Stimulated activated CD8-positive, alpha-beta memory T cell treated with anti-CD3 and anti-CD28 coated beads, Interleukin-7, amount 100 ng/mL, for 4 hours (primary cell): ENCODE measurements at regions not wholly inside any gene's neighbourhood (a gene's known extent, or its start where the extent isn't known, plus 50 kb on each side); places are given as distances from the start of the nearest gene placed in this dataset.

Experiments used
- DNase-seq, 2 donors: peaks; one replicate each; pipeline ENCODE4 v3.0.0-alpha.2; 2020; ENCODE audit warnings: low read depth in 2 of 2

GRCh38 chr5:155914766-155915165, 412.2 kb upstream of the SGCD start:
- no peak for DNase-seq

GRCh38 chr5:155915601-155916000, 411.4 kb upstream of the SGCD start:
- DNase-seq, result no peak

- no peak for DNase-seq
Measured at GRCh38 chr5:155919126-155919525, 407.8 kb upstream of the SGCD start.

- no peak for DNase-seq
Measured at GRCh38 chr5:155919725-155920124, 407.2 kb upstream of the SGCD start.

- DNase-seq, result no peak
Measured at GRCh38 chr5:155921621-155922020, 405.3 kb upstream of the SGCD start.

GRCh38 chr5:155923784-155924183, 403.2 kb upstream of the SGCD start:
- no peak for DNase-seq

GRCh38 chr5:155926031-155926430, 400.9 kb upstream of the SGCD start:
- no peak for DNase-seq

GRCh38 chr5:155926766-155927165, 400.2 kb upstream of the SGCD start:
- no peak for DNase-seq

- DNase-seq, result no peak
Measured at GRCh38 chr5:155929112-155929511, 397.9 kb upstream of the SGCD start.

GRCh38 chr5:155934964-155935363, 392.0 kb upstream of the SGCD start:
- DNase-seq, result no peak

- no peak for DNase-seq
Measured at GRCh38 chr5:155935723-155936122, 391.2 kb upstream of the SGCD start.

- DNase-seq, result no peak
Measured at GRCh38 chr5:155936520-155937406, 390.2 kb upstream of the SGCD start.

GRCh38 chr5:155938051-155938450, 388.9 kb upstream of the SGCD start:
- no peak for DNase-seq

- no peak for DNase-seq
Measured at GRCh38 chr5:155941340-155941739, 385.6 kb upstream of the SGCD start.

GRCh38 chr5:155943516-155944407, 383.2 kb upstream of the SGCD start:
- DNase-seq, result peak in 1 of 2 donors; percentile 3

GRCh38 chr5:155947394-155948062, 379.4 kb upstream of the SGCD start:
- DNase-seq, result no peak

- DNase-seq, result no peak
Measured at GRCh38 chr5:155948576-155948975, 378.4 kb upstream of the SGCD start.

- DNase-seq, result no peak
Measured at GRCh38 chr5:155952486-155953089, 374.4 kb upstream of the SGCD start.

GRCh38 chr5:155953335-155953734, 373.6 kb upstream of the SGCD start:
- DNase-seq, result no peak

GRCh38 chr5:155954701-155955445, 372.1 kb upstream of the SGCD start:
- no peak for DNase-seq

- DNase-seq, result no peak
Measured at GRCh38 chr5:155957884-155958283, 369.1 kb upstream of the SGCD start.
